Urinary bladder (tissue), 3 donors: ENCODE measurements at regions not wholly inside any gene's neighbourhood (a gene's known extent, or its start where the extent isn't known, plus 50 kb on each side); places are given as distances from the start of the nearest gene placed in this dataset.
"Not testable (repeated sequence)": the region's sequence is repeated elsewhere in the genome, so short reads cannot be mapped to it uniquely, and the experiment has no call there.

Experiments used
- DNase-seq: peaks from one replicate; pipeline ENCODE4 v3.0.0-alpha.2; 2015; ENCODE audit errors: extremely low spot score
- H3K27ac ChIP-seq: one replicate; pipeline ENCODE4 v1.5.1; 2013; ENCODE audit warnings: low read depth, mild to moderate bottlenecking, moderate library complexity
- H3K36me3 ChIP-seq: one replicate; pipeline ENCODE4 v1.6.1; 2013; ENCODE audit warnings: mild to moderate bottlenecking, moderate library complexity; ENCODE audit not compliant: insufficient read depth
- H3K4me1 ChIP-seq: one replicate; pipeline ENCODE4 v1.6.1; 2013; ENCODE audit warnings: mild to moderate bottlenecking, moderate library complexity; ENCODE audit not compliant: insufficient read depth
- H3K4me3 ChIP-seq: one replicate; pipeline ENCODE4 v1.5.1; 2013; ENCODE audit warnings: low read depth, low read length
- WGBS: extraction: QIAGEN DNeasy Blood & Tissue Kit; methylation state at CpG from one replicate; pipeline ENCODE4 v1.1.7; 2013; 5-methylcytosine and 5-hydroxymethylcytosine counted together
- donor health status: healthy with polysubstance abuse.
- donor health status: healthy.

DNA sequence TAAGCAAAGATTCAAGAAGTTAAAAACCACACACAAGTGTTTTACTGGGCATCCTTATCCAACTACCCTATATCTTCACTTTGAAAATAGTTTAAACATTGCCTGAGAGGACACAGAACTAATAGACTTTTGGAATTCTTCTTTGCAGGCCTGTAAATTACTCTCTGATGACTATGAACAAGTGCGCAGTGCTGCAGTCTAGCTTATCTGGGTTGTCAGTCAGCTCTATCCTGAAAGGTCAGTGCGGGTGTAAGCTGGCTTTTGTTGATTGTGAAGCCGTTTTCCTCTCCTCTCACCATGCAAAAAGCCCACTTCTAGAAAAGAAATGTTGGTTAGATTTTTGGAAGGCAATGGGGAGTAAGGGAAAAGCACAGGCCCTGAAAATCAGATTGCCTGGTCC is 143.6 kb upstream of the ERV3-1 start:
- H3K4me1 ChIP-seq, H3K36me3 ChIP-seq, H3K4me3 ChIP-seq, H3K27ac ChIP-seq, DNase-seq: not testable (repeated sequence)
- WGBS, result no CpG with 5 or more reads among the region's 3 CpGs

- H3K36me3 ChIP-seq, H3K27ac ChIP-seq, H3K4me1 ChIP-seq, DNase-seq, H3K4me3 ChIP-seq: not testable (repeated sequence)
- WGBS, result 88% methylated on average over 2 of the region's 2 CpGs
These were observed 139.8 kb upstream of the ERV3-1 start for GRCh38 chr7:65146118-65146914.

DNA sequence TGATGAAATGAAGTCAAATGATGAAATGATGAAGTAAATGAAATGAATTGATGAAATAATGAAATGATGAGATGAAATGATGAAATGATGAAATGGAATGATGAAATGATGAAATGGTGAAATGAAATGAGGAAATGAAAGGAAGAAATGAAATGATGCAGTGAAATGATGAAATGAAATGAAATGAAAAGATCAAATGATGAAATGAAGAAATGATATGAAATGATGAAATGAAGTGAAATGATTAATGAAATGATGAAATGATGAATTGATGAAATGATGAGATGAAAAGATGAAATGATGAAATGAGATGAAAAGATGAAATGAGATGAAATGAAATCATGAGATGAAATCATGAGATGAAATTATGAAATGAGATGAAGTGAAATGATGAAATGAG is 139.2 kb upstream of the ERV3-1 start:
- not testable (repeated sequence) for H3K4me3 ChIP-seq, H3K27ac ChIP-seq, H3K36me3 ChIP-seq, H3K4me1 ChIP-seq, DNase-seq

- not testable (repeated sequence) for H3K4me1 ChIP-seq, H3K4me3 ChIP-seq, H3K36me3 ChIP-seq, DNase-seq, H3K27ac ChIP-seq
- 82% methylated on average over 1 of the region's 1 CpG for WGBS
These were observed 138.5 kb upstream of the ERV3-1 start for GRCh38 chr7:65145008-65145407.

- not testable (repeated sequence) for H3K4me3 ChIP-seq, H3K4me1 ChIP-seq, H3K27ac ChIP-seq, H3K36me3 ChIP-seq, DNase-seq
- 95% methylated on average over 2 of the region's 2 CpGs for WGBS
These were observed 138.1 kb upstream of the ERV3-1 start for GRCh38 chr7:65144557-65144956.

DNA sequence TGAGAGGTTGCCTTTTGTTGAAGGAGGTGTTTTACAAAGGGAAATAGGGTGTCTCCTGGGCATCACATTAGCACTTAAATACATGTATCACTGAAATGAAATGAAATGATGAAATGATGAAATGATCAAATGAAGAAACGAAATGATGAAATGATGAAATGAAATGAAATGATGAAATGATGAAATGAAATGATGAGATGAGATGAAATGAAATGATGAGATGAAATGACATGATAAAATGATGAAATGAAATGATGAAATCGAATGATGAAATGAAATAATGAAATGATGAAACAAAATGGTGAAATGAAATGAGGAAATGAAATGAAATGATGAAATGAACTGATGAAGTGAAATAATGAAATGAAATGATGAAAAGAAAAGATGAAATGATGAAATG is 137.6 kb upstream of the ERV3-1 start:
- 82% methylated on average over 2 of the region's 2 CpGs for WGBS
- not testable (repeated sequence) for H3K36me3 ChIP-seq, H3K27ac ChIP-seq, DNase-seq, H3K4me3 ChIP-seq, H3K4me1 ChIP-seq

DNA sequence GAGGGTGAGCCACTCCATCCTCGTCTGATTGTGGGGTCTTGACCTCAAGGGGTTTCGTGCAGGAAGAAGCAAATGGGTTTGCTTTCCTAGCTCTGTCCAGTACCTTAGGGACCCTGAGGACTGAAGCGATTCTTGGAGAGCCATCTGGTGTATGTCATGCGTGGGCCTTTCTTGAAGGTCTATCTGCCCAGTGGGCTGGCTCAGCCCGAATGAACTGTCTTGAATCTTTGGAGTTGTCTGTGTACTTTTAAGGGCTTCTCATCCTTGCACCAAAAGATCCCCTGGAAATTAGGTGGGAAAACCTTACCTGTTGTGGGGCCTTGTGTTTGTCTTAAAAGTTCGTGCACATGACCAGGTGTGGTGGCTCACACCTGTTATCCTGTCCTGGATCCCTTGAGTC is 135.4 kb upstream of the ERV3-1 start:
- not testable (repeated sequence) for DNase-seq, H3K4me1 ChIP-seq, H3K36me3 ChIP-seq, H3K27ac ChIP-seq, H3K4me3 ChIP-seq
- 79% methylated on average over 4 of the region's 6 CpGs for WGBS

- WGBS, result 26% methylated on average over 16 of the region's 20 CpGs
- H3K27ac ChIP-seq, H3K4me3 ChIP-seq, H3K36me3 ChIP-seq, H3K4me1 ChIP-seq, DNase-seq: not testable (repeated sequence)
These were observed 134.9 kb upstream of the ERV3-1 start for GRCh38 chr7:65141405-65141778.

GRCh38 chr7:65140543-65141404 is 134.3 kb upstream of the ERV3-1 start:
- H3K4me3 ChIP-seq, H3K27ac ChIP-seq, H3K4me1 ChIP-seq, DNase-seq, H3K36me3 ChIP-seq: not testable (repeated sequence)
- 0% methylated on average over 18 of the region's 79 CpGs for WGBS

- H3K4me3 ChIP-seq, H3K4me1 ChIP-seq, DNase-seq, H3K36me3 ChIP-seq, H3K27ac ChIP-seq: not testable (repeated sequence)
- WGBS, result no CpG with 5 or more reads among the region's 5 CpGs
These were observed 130.4 kb upstream of the ERV3-1 start for GRCh38 chr7:65136850-65137249.

GRCh38 chr7:65133087-65133486 is 126.6 kb upstream of the ERV3-1 start:
- DNase-seq, H3K36me3 ChIP-seq, H3K4me1 ChIP-seq, H3K4me3 ChIP-seq, H3K27ac ChIP-seq: not testable (repeated sequence)
- whole genome bisulfite sequencing, result no CpG with 5 or more reads among the region's 3 CpGs

DNA sequence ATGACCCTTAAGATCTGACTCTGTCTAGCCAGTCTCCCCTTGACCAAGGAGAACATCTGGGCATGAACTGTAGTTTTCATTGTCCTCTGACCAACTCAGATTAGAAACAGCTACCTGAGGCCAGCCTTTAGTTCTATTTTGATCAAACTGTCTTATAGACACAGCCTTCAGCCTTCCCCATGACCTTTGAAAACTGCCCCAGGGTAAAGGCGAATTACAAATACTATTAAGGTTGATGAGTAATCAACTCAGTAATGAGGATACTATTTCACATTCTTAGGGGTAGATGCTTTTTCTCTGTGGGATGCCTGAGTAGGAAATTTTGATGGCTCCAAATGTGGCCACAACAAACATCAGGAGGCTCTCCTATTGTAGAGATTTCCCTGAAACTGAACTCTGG is 125.8 kb upstream of the ERV3-1 start:
- not testable (repeated sequence) for H3K4me1 ChIP-seq, DNase-seq, H3K27ac ChIP-seq, H3K4me3 ChIP-seq, H3K36me3 ChIP-seq
- WGBS, result no CpG with 5 or more reads among the region's 1 CpG

DNA sequence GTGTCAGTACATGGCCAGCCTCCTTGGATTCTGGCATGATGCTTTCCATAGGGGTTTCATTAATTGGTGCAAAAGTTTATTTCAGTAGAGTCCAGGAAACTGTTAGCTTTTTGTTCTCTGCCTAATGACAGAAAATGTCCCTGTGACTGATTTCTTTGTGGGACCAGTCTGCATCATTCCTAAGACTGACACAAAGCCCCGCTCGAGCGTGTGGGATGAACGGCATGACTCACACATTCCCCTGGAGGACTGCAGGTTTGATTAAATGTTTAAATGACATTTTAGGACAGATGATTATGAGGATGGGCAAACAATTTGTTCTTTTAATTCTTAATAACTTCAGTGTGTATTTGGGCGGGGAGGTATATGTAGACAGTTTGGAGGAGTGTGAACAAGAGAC is 120.9 kb upstream of the ERV3-1 start:
- H3K36me3 ChIP-seq, DNase-seq, H3K4me1 ChIP-seq, H3K4me3 ChIP-seq, H3K27ac ChIP-seq: not testable (repeated sequence)
- no CpG with 5 or more reads among the region's 5 CpGs for WGBS

- no CpG with 5 or more reads among the region's 1 CpG for WGBS
These were observed 118.1 kb upstream of the ERV3-1 start for GRCh38 chr7:65124600-65124999.

More at GRCh38 chr7:65124600-65124999, 118.1 kb upstream of the ERV3-1 start:
- not testable (repeated sequence) for H3K27ac ChIP-seq, DNase-seq, H3K36me3 ChIP-seq, H3K4me3 ChIP-seq, H3K4me1 ChIP-seq
